PC-3 (cell line): ENCODE measurements at regions not wholly inside any gene's neighbourhood (a gene's known extent, or its start where the extent isn't known, plus 50 kb on each side); places are given as distances from the start of the nearest gene placed in this dataset.

Source experiments
- EZH2 ChIP-seq: fragments of 300-600 bp; sonication (generic); IDR thresholded peaks from one replicate; pipeline ENCODE4 v1.6.1; 2017; ENCODE audit warnings: antibody characterized with exemption, mild to moderate bottlenecking, low read length; ENCODE audit not compliant: unreplicated experiment
- TF ChIP-seq, protein P1 (sequence below): fragments of 300-600 bp; sonication (generic); conservative IDR thresholded peaks from 2 replicates; pipeline ENCODE4 v1.5.1; 2017; ENCODE audit warnings: antibody characterized with exemption, low read depth, mild to moderate bottlenecking, low read length

DNA sequence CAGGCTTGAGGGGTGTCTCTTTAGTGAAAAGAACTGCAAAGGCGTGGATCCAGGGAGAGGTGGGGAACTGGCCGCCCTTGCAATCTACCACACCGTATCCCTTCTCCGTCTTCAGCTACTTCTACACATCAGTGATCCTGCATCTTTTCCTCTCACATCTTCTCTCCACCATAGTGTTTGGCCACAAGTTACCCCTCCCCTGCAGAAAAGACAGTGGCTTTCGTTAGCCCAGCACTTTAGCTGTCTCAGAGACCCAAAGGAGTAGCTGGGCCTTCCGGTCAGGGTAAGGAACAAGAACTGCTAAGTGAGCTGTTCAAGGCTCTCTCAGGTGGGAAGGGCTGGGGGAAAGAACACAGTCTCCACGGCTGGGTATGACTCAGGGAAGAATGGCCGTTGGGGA is 158.4 kb downstream of the NDUFA12 start:
- TF ChIP-seq, protein P1, sequence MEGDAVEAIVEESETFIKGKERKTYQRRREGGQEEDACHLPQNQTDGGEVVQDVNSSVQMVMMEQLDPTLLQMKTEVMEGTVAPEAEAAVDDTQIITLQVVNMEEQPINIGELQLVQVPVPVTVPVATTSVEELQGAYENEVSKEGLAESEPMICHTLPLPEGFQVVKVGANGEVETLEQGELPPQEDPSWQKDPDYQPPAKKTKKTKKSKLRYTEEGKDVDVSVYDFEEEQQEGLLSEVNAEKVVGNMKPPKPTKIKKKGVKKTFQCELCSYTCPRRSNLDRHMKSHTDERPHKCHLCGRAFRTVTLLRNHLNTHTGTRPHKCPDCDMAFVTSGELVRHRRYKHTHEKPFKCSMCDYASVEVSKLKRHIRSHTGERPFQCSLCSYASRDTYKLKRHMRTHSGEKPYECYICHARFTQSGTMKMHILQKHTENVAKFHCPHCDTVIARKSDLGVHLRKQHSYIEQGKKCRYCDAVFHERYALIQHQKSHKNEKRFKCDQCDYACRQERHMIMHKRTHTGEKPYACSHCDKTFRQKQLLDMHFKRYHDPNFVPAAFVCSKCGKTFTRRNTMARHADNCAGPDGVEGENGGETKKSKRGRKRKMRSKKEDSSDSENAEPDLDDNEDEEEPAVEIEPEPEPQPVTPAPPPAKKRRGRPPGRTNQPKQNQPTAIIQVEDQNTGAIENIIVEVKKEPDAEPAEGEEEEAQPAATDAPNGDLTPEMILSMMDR = no peak
- no peak for TF ChIP-seq EZH2
